NCI-H146 (cell line): ENCODE measurements at regions not wholly inside any gene's neighbourhood (a gene's known extent, or its start where the extent isn't known, plus 50 kb on each side); places are given as distances from the start of the nearest gene placed in this dataset.
A peak's percentile ranks its signal among the peaks of the same experiment; 100 is the strongest.
"Not testable (repeated sequence)": the region's sequence is repeated elsewhere in the genome, so short reads cannot be mapped to it uniquely, and the experiment has no call there.

ENCODE experiments used
- DNase-seq: peaks from one replicate; lab custom pipeline; 2025; lab: John Stamatoyannopoulos, UW

DNA sequence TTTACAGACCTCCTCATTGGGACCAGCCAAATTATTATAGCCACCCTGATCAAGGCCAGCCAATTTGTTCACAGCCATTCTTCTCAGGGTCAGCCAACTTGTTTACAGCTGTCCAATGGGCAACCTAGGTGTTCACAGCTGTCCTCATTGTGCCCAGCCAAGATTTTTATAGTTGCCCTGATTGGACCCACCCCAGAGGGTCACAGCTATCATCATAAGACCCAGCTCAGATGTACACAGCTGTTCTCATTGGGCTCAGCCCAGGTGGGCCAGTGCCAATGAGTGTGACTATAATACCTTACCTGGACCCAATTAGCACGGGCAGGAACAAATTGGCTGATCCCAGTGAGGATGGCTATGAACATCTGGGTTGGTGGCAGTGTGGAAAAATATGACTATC lies 1151.8 kb downstream of the UQCRFS1 start:
- no peak for DNase-seq

DNA sequence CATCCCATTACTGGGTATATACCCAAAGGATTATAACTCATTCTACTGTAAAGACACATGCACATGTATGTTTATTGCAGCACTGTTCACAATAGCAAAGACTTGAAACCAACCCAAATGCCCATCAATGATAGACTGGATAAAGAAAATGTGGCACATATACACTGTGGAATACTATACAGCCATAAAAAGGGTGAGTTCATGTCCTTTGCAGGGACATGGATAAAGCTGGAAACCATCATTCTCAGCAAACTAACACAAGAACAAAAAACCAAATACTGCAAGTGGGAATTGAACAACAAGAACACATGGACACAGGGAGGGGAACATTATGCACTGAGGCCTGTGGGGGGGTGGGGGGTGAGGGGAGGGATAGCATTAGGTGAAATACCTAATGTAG lies 1155.9 kb downstream of the UQCRFS1 start:
- DNase-seq: not testable (repeated sequence)

DNA sequence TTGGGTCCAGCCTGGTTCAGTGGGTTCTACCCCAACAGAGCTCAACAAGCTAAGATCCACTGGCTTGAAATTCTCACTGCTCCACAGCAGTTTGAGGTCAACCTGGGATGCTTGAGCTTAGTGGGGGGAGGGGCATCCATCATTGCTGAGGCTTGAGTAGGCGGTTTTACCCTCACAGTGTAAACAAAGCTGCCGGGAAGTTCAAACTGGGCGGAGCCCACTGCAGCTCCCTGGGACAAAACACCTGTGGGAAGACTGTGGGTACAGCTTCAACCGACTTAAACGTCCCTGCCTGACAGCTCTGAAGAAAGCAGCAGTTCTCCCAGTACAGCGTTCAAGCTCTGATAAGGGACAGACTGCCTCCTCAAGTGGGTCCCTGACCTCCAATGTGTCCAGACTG lies 1161.9 kb downstream of the UQCRFS1 start:
- DNase-seq: no peak

DNA sequence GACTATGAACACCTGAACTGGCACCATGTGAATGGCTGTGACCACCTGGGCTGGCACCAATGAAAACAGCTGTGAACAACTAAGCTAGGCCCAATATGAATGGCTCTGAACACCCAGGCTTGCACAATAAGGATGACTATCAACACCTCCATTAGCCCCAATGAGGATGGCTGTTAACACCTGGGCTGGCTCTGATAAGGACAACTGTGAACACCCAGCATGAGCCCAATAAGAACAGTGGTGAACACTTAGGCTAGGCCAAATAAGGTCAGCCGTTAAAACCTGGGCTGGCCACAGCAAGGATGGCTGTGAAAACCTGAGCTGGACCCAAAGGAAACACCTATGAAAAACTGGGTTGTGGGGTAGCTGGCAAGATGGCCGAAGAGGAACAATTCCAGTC lies 1163.1 kb downstream of the UQCRFS1 start:
- no peak for DNase-seq

DNA sequence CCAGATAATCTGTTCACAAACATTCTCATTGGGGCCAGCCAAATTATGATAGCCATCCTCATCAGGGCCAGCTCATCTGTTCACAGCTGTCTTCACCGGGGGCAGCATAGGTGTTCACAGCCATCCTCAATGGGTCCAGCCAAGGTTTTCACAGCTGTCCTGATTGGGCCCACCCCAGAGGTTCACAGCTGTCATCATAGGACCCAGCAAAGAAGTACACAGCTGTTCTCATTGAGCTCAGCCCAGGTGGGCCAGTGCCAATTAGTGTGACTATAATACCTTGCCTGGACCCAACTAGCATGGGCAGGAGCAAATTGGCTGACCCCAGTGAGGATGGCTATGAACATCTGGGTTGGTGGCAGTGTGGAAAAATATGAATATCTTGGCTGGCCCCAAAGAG lies 1166.0 kb downstream of the UQCRFS1 start:
- DNase-seq: no peak

DNA sequence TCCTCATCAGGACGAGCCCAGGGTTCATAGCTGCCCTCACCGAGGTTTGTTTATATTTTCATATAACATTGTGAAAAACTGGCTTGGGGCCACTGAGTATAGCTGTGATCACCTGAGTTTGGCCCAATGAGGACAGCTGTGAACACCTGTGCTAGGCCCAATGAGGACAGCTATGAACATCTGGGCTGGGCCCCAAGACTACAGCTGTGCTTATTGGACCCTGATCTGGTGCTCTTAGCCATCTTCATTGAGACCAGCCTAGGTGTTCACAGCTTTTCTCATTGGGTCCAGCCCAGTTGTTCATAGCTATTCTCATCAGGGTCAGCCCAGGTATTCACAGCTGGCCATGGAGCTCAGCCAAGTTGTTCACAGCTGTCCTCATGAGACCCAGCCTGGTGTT lies 1167.3 kb downstream of the UQCRFS1 start:
- no peak for DNase-seq

DNA sequence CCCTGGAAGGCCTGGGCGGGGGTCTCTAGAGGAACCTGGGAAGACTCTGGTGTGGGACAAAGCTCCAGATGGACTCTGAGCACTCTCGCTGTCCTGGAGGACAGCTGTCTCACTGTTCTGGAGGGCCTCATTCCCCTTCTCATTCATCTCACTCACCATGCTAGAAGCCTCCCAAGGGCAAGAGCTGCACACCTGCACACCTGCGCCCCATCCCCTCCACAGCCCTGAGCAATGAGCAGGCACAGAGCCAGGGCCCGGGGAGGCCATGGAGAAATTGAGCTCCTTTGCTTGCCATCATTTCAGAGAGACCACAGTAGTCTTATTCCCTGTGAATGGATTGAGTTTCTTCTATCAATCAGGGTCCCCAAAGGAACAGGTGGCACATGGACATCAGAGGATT lies 1168.5 kb downstream of the UQCRFS1 start:
- no peak for DNase-seq

DNA sequence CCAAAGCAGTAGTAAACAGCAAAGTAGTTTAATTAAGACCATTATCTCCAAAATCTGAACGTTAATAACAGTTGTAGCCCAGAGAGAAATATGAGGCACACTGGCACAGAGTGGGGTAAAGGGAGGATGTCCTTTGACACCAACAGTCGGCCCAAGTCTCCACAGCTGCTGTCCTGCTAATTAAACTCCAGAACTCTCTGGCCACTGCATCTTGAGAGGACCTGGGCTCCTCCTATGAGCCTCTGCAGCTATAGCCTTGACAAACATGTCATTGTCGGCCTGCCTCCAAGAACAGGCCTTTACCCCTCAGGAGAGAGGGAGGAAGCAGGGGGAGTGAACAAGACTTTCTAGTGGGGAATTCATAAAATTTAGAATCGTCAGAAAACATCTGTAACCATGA lies 1170.4 kb downstream of the UQCRFS1 start:
- no peak for DNase-seq

DNA sequence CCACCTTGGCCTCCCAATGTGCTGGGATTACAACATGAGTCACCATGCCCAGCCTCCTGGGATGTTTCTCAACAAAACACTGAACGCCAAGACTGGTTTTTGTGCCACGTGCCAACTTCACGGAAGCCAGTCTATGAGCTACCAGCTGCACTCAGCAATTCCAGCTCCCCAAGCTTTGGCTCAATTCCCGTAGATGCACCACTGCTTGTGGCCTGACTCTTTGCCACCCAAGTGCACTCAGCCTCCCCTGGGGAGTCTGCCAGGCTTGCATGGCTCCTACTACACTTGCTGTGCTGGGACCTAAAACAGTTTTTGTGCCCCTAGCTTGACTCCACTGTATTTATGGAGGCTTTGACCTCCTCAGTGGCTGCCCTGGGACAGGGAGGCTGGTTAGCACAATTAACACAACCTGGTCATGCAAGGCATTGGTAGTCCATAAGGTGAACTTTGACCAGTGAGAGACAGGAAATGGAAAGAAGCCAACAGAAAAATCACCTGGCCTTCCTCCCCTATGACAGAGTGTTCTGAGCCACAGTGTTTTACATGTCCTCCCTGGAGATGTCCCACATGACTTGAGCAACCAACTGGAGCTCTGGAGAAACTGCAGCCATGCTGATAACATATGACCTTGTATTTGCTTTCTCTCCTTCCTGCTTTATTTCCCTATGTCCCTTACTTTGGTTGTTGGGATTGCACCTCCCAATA lies 1173.1 kb downstream of the UQCRFS1 start:
- DNase-seq: no peak

DNA sequence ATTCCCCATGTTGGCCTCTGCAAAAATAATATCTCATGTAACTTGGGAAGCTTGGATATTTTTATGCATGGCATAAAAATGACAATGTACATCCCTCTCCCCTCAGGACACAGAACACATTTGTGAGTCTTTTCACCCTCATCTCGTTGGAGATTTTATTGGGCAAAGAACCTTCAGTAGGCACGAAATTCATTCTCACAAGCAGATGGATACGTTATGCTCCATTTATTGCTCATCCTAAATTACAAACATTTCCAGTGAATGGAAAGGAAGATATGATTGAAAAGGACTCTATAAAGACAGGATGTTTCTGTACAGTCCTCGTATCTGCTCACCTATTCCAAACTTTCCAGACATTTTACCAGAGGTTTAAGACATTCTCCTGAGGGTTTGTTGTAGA lies 1175.8 kb downstream of the UQCRFS1 start:
- DNase-seq: no peak

DNA sequence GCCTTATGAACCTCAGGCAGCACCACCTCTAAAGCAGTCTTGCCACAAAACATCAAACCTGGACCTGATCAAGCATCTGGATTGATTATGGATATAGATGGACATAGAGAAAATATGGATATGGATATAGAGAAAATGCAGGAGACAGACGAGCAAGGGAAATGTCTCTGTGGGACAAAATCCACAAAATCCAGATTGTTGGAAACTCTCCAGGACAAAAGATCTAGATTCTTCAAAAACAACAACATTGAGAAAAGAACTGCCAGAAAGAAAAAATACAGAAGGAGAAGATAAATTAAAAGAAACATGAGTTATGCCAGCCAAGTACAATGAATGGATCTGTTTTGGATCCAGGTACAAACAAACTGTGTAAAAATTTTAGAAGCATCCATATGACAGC lies 1176.5 kb downstream of the UQCRFS1 start:
- no peak for DNase-seq

DNA sequence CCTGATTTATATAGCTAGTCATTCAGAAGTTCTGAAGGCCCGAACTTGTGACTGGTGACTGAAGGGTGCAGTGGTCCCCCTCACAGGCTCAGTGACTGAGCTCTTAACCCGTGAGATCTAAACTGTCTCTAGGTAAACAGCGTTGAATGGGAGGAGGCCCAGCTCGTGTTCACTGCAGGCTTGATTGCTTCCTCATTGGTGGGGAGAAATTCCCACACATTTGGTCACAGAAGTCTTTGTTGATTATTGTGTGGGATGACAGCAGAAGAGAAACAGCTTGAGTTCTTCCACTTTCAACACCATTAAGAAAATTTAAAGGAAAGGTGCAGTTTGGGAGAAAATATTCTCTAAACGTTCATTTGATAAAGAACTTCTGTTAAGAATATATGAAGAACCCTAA lies 1178.0 kb downstream of the UQCRFS1 start:
- no peak for DNase-seq

DNA sequence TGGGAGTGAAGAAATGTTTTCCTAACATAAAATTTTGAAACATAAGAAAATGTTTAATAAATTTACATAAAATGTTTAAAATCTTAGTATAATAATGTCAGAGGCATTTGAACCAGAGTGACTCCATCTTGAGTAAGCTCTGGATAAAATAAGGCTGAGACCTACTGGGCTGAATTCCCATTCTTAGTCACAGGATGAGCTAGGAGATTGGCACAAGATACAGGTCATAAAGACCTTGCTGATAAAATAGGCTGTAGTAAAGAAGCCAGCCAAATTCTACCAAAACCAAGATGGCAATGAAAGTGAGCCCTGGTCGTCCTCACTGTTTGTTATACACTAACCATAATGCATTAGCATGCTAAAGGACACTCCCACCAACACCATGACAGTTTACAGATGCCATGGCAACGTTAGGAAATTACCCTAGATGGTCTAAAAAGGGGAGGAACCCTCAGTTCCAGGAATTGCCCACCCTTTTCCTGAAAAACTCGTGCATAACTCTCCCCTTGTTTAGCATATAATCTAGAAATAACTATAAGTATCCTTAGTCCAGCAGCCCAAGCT lies 1184.0 kb downstream of the UQCRFS1 start:
- DNase-seq: no peak

DNA sequence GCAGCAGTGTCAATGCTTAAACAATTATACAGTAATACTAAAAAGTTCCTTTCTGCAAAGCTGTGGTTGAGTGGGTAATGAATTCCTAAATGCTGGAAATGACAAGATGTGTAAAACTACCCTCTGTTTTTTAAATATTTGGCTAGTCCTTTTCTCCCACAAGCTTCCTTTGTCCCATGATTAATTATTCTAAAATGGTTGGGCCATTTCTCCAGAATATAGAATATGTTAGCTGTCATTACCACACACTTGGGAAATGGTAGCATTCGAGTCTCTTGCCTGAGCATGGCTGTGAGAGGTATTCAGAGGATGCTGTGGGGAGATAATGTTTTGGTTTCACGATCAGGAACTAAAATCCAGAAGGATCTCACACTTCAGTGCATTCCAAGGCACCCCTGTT lies 1185.8 kb downstream of the UQCRFS1 start:
- no peak for DNase-seq

DNA sequence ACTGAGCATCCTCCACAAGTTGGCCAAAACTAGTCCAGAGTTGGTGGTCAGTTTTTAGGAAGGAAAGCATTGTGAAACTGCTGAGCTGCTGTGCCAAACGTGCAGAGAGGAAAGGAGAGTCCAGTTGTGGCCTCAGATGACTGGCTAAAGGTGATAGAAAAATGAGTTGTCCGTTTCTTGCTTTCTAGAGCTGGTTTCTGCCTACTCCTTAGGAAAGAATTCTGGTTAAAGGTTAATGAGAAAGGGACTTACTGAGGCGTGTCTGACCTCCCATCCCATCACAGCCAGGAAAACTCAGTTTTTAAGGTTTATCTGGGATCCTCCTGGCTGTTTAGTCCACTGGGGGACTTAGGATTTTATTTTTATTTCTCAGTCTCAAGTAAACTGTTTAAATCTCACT lies 1186.3 kb downstream of the UQCRFS1 start:
- DNase-seq: no peak

DNA sequence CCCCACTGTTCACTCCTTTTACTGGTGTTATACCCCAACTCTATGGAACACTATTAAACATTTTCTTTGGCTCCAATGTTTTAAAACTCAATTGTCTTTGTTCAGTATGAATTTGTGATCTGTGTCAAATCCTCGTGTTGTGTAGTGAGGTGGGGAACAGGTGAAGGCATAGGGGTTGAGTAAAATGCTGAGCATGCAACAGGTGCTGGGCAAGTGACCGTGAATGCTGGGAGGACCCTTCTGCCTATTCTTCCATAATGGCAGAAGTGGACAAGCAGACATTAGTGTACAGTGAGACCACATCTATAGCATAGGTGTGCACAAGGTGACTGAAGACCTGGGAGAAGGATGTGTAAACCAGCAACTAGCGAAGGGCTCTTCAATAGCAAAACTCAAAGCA lies 1188.0 kb downstream of the UQCRFS1 start:
- DNase-seq: no peak

DNA sequence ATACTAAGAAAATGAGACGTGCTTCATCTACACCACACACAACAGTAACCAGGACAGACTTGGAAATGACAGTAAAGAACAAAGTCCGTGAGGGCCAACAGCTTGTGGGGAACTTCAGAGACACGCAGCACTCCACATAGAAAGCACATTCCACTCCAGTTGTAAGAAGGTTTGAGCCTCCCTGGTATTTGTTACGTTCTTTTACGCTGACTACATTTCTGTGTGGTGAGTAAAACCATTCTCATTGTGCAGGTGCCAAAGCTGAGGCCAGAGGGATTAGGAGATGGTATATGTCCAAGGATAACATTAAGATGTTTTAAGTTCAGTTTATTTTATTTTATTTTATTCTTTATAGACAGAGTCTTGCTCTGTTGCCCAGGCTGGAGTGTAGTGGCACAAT lies 1189.9 kb downstream of the UQCRFS1 start:
- DNase-seq: no peak

DNA sequence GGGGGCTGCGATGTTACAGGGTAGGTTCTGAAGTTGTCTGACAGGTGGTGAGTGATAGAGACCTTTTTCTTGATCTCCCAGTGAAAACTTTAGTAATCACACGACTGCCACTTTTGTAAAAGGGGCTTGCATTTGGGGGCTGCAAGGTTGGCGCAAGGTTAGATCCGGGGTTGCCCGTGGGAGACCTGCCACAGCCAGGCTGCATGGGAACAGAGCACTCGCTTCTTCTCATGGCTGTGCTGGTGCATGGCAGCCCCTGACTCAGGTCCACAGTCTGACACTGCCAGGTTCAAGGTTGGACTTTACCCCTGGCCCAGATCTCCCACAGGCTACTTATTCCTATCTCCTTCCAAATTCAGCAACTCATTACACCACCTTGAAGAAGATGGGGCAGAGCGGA lies 1190.4 kb downstream of the UQCRFS1 start:
- DNase-seq: no peak

DNA sequence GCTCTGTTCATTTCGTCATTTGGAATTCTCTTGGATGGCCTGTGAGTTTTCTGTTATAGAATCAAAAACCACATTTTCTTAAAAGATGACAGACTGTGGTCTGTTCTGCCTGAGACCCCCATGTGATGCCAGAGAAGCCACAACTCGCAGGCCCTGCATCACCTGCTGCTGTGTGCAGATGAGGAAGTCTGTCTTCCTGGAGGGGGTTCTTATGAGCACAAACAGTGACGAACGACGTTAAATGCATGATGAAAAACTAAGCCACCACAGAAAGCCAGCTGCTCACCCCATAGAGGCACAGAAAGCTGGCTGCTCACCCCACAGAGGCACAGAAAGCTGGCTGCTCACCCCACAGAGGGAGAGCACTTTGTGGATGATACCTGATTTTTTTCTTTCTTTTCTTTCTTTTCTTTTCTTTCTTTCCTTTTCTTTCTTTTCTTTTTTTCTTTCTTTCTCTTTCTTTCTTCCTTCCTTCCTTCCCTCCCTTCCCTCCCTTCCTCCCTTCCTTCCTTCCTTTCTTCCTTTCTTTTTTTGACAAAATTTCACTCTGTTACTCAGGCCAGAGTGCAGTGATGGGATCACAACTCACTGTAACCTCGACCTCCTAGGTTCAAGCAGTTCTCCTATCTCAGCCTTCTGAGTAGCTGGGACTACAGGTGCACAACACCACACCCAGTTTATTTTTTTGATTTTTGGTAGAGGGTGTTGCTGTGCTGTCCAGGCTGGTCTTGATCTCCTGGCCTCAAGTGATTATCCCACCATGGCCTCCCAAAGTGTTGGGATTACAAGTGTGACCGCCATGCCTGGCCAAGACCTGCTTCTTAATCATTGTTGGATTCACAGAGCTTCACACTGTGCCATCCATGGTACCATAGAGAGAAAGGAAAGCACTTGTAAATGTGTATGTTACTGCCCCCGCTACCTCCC lies 1191.4 kb downstream of the UQCRFS1 start:
- no peak for DNase-seq

DNA sequence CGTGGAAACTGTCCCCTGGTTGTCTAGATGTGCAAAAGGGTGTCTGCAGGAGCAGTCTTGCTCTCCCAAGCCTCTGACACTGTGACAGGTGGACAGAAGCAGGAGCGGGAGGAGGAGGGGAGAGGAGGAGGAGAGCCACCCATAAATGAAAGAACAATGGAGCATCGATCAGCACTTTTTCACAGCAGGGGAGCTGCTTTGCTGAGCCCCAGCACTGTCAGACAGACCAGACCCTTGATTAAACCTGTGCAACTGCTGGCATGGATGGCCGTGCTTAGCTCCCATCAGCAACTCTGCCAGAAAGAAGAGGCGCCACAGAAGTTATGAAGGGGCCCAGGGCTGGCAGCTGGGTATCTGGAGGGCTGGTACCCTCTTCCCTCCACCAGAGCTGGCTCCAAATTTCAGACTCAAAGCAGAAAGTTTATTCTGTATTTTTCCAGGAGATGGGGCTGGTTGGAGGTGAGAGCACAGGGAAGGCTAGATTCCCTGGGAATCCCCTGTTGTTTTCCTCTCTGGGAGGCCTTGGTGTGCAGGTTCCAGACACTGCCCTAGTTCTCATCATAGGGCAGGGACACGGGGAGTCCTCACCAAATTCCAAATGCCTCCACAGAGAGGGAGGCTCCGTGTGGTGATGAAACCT lies 1192.2 kb downstream of the UQCRFS1 start:
- DNase-seq: peak; percentile 51

DNA sequence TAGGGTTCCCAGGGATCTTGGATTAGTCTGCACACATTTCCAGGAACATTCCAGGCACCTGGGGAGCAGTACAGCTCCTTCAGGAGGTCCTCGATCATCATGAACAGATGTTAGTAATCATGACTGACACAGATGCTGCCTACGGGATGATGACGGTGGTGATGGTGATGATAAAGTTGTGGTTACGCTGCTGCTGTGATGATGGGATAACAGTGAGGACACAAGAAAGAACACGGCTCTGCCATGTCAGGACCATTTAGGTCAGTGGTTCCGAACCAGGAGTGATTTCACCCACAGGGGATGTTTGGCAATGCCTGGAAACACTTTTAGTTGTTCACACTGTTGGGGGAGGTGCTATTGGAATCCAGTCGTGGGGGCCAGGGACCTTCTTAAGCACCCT lies 1193.0 kb downstream of the UQCRFS1 start:
- no peak for DNase-seq

DNA sequence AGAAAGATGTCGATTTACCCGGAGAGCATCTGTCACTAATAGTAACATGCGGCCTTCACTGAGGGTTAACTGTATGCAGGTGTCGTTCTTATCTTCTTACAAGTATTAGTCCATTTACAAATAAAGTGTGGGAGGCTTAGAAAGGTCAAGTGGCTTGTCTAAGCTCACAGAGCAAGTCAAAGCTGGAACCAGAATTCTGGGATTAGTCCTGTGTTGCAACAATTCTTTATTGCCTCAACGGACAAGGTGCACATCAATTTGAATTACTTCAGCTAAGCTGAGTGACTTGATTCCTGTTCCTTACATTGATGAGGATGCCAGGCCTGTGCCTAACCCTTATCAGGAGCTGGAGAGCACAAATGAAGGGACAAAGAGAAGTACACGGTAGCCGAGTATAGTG lies 1193.6 kb downstream of the UQCRFS1 start:
- no peak for DNase-seq

DNA sequence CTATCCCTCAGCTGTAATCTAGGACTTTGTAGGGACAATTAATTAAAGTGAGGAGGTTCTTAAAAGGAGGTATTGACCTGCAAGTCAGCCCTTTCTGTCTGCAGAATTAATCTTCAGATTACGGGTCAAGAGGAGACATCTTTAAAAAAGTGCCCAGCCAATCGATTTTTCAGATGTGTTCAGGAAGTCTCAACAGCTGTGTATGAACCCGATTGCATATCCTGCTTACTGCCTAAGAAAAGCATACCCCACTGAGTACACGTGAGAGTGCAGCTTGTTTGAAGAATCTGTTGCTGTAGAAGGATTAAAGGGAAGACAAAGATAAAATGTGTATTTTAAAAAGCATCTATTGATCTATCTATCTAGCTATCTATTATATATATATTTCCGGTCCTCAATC lies 1194.5 kb downstream of the UQCRFS1 start:
- no peak for DNase-seq
